Erythroblast (primary cell): ENCODE measurements at regions not wholly inside any gene's neighbourhood (a gene's known extent, or its start where the extent isn't known, plus 50 kb on each side); places are given as distances from the start of the nearest gene placed in this dataset.

ENCODE experiments used
- GATA1 ChIP-seq: IDR thresholded peaks from 2 replicates; pipeline ENCODE4 v1.6.1; 2011; ENCODE audit warnings: low read depth, mild to moderate bottlenecking, control low read depth, low read length, moderate library complexity
- POLR2A ChIP-seq: IDR thresholded peaks from 2 replicates; pipeline ENCODE4 v1.6.1; 2011; ENCODE audit warnings: mild to moderate bottlenecking, low read length

- TF ChIP-seq POLR2A (no peak), GATA1 (no peak)
These were observed 396.6 kb downstream of the EIPR1 start for GRCh38 chr2:2981000-2981399.
